HUES48 (cell line): ENCODE measurements at regions not wholly inside any gene's neighbourhood (a gene's known extent, or its start where the extent isn't known, plus 50 kb on each side); places are given as distances from the start of the nearest gene placed in this dataset.
"Not testable (repeated sequence)": the region's sequence is repeated elsewhere in the genome, so short reads cannot be mapped to it uniquely, and the experiment has no call there.

ENCODE experiments used
- H3K27ac ChIP-seq: one replicate; pipeline ENCODE4 v1.7.0; 2013; ENCODE audit warnings: low read depth, low read length, inconsistent platforms
- H3K27me3 ChIP-seq: 2 replicates; pipeline ENCODE4 v1.6.1; 2013; ENCODE audit warnings: mild to moderate bottlenecking, low read length; ENCODE audit not compliant: control insufficient read depth, insufficient read depth
- H3K36me3 ChIP-seq: 2 replicates; pipeline ENCODE4 v1.6.1; 2013; ENCODE audit warnings: low read length; ENCODE audit not compliant: control insufficient read depth, insufficient read depth
- H3K4me1 ChIP-seq: 2 replicates; pipeline ENCODE4 v1.6.1; 2013; ENCODE audit warnings: mild to moderate bottlenecking, low read length; ENCODE audit not compliant: control insufficient read depth, insufficient read depth
- H3K4me3 ChIP-seq: 2 replicates; pipeline ENCODE4 v1.5.1; 2013; ENCODE audit warnings: mild to moderate bottlenecking, low read depth, low read length
- H3K9ac ChIP-seq: 2 replicates; pipeline ENCODE4 v1.6.1; 2013; ENCODE audit warnings: mild to moderate bottlenecking, low read depth, low read length, moderate library complexity
- H3K9me3 ChIP-seq: 2 replicates; pipeline ENCODE4 v1.6.1; 2013; ENCODE audit warnings: low read length; ENCODE audit not compliant: control insufficient read depth, insufficient read depth

- H3K4me3 ChIP-seq, H3K4me1 ChIP-seq, H3K9me3 ChIP-seq, H3K9ac ChIP-seq, H3K36me3 ChIP-seq, H3K27me3 ChIP-seq, H3K27ac ChIP-seq: not testable (repeated sequence)
These were observed 179.7 kb upstream of the ZNF658 start for GRCh38 chr9:66720845-66721244.

GRCh38 chr9:66727540-66727939 lies 173.0 kb upstream of the ZNF658 start:
- H3K9me3 ChIP-seq, H3K9ac ChIP-seq, H3K36me3 ChIP-seq, H3K27me3 ChIP-seq, H3K4me1 ChIP-seq, H3K27ac ChIP-seq, H3K4me3 ChIP-seq: not testable (repeated sequence)

GRCh38 chr9:66736686-66737085 lies 163.8 kb upstream of the ZNF658 start:
- H3K9me3 ChIP-seq, H3K4me1 ChIP-seq, H3K27me3 ChIP-seq, H3K27ac ChIP-seq, H3K4me3 ChIP-seq, H3K36me3 ChIP-seq, H3K9ac ChIP-seq: not testable (repeated sequence)

DNA sequence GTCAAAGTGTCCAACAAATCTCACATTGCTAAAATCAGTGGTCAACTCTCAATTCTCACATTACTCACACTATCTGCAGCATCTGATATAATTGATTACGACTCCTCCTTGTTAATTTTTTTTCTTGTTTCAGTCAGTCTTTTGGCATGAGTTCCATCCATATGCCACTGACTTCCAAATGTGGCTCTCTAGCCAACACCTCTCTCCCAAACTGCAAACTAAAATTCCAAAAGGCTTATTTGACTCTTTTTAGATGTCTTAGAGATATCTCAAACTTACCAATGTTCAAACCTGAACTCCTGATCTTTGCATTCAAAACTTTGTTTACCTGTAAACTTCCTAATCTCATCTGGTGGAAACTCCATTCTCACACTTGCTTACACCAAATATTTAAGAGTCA lies 162.1 kb upstream of the ZNF658 start:
- not testable (repeated sequence) for H3K9ac ChIP-seq, H3K36me3 ChIP-seq, H3K4me3 ChIP-seq, H3K27me3 ChIP-seq, H3K27ac ChIP-seq, H3K4me1 ChIP-seq, H3K9me3 ChIP-seq

DNA sequence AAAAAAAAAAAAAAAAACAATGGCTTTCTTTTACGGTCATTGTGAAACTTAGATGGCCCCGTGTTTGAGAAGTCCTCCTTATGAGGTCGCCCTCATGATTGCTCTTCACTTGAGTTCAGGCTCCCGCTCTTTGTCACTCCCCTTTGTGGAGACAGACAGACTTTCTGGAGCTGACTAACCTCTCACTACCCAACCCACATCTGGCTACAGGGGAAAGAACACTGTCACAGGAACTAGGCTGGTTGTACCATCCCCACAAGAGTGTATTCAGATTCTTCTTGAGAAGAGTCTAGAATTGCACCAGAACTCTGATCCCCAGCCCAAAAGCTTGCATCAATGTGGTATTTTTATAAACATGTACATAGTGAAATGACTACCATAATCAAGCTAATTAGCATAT lies 160.4 kb upstream of the ZNF658 start:
- H3K9me3 ChIP-seq, H3K4me3 ChIP-seq, H3K36me3 ChIP-seq, H3K4me1 ChIP-seq, H3K27me3 ChIP-seq, H3K9ac ChIP-seq, H3K27ac ChIP-seq: not testable (repeated sequence)

GRCh38 chr9:66745846-66746245 lies 154.7 kb upstream of the ZNF658 start:
- not testable (repeated sequence) for H3K27ac ChIP-seq, H3K27me3 ChIP-seq, H3K4me3 ChIP-seq, H3K9ac ChIP-seq, H3K36me3 ChIP-seq, H3K9me3 ChIP-seq, H3K4me1 ChIP-seq

DNA sequence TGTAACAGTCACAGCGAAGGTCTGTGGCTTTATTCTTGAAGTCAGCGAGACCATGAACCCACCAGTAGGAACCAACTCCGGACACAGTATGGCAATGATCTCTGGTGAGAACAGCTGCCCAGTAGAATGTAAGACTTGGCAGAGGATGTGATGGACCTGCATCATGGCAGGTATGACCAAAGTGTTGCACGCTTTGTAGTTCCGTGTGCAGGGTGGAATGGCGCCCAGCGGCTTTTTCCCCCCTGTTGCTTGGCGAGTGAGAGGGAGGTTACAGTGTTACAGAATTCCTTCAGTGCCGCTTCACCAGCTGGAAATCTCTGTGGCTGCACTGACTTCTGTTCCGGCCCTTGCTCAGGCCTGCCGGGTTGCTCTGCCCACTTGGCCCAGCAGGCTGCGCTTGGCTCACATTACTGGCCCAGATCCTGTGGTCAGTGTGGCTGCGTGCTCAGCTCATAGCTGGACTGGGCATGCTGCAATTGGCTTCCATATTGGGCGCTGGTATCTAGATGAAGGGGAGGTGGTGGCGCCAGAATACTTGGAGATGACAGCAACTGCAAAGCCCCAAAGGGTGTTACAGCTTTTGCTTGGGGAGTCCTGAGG lies 148.1 kb upstream of the ZNF658 start:
- not testable (repeated sequence) for H3K9ac ChIP-seq, H3K27ac ChIP-seq, H3K36me3 ChIP-seq, H3K9me3 ChIP-seq, H3K27me3 ChIP-seq, H3K4me1 ChIP-seq, H3K4me3 ChIP-seq

DNA sequence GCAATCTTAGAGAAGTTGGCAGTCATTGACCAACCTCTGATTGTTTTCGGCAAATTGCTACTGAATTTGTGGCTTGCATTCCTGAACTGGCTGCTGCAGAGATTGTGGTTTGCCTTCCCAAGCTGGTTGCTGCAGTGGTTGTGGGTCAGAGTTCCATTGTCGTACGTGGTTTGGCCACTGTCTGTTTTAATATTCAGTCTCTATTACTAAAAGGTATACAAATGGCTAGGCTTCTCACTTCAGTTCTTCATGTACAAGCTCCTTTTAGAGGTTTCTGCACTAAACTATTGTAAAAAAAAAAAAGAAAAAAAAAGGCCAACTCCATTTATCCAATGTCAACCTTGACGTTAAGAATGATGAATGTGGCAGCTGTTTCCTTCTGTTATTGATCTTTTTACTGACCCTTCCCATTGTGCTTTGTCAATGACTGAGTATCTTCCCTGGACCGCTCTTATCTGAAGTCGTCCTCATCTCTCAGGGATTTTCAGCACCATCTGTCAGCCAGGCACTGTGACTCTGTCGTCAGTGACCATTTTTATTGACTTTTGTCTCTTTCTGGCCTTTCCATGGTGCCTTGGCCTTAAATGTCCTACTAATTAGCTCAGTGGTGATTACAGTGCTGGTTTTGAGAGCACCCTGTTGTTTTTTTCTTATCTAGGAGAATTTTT lies 140.6 kb upstream of the ZNF658 start:
- H3K27me3 ChIP-seq, H3K4me3 ChIP-seq, H3K9me3 ChIP-seq, H3K27ac ChIP-seq, H3K9ac ChIP-seq, H3K4me1 ChIP-seq, H3K36me3 ChIP-seq: not testable (repeated sequence)

- H3K27ac ChIP-seq, H3K27me3 ChIP-seq, H3K9ac ChIP-seq, H3K36me3 ChIP-seq, H3K4me1 ChIP-seq, H3K9me3 ChIP-seq, H3K4me3 ChIP-seq: not testable (repeated sequence)
These were observed 135.6 kb upstream of the ZNF658 start for GRCh38 chr9:66764799-66765493.

- H3K27ac ChIP-seq, H3K4me1 ChIP-seq, H3K27me3 ChIP-seq, H3K9me3 ChIP-seq, H3K4me3 ChIP-seq, H3K9ac ChIP-seq, H3K36me3 ChIP-seq: not testable (repeated sequence)
These were observed 135.0 kb upstream of the ZNF658 start for GRCh38 chr9:66765531-66765930.

GRCh38 chr9:66771504-66771903 lies 129.0 kb upstream of the ZNF658 start:
- H3K4me3 ChIP-seq, H3K4me1 ChIP-seq, H3K36me3 ChIP-seq, H3K9me3 ChIP-seq, H3K9ac ChIP-seq, H3K27me3 ChIP-seq, H3K27ac ChIP-seq: not testable (repeated sequence)
